GM12865 (cell line): ENCODE measurements at regions not wholly inside any gene's neighbourhood (a gene's known extent, or its start where the extent isn't known, plus 50 kb on each side); places are given as distances from the start of the nearest gene placed in this dataset.

Experiments used
- DNase-seq: peaks from one replicate; pipeline ENCODE4 v3.0.0; 2010; ENCODE audit warnings: low read depth
- H3K4me3 ChIP-seq: 2 replicates; pipeline ENCODE4 v1.5.1; 2011; ENCODE audit warnings: mild to moderate bottlenecking, low read depth, low read length, control low read depth
- TF ChIP-seq, protein P1 (sequence below): IDR thresholded peaks from 2 replicates; pipeline ENCODE4 v1.5.1; 2011; ENCODE audit warnings: low read length, control low read depth, low read depth, inconsistent platforms; ENCODE audit not compliant: insufficient read depth; ENCODE audit errors: missing control alignments

DNA sequence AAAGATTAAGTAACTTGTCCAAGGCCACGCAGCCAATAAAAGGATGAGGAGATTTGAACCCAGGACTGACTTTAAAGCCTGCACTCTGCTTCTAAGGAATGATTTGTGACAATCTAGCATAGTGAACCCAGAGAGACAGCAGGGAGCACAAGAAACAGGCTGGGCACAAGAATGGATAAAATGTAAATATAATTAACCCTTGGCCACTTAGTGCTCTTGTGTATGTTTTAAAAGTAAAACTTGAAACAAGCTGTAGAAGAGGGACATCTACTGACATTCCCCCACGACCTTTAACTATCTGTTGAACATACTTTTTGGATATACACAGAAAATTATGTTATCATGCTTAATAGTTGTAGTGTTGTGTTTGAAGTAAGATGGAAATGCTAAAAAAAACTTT is 141.9 kb upstream of the PMFBP1 start:
- TF ChIP-seq, protein P1, sequence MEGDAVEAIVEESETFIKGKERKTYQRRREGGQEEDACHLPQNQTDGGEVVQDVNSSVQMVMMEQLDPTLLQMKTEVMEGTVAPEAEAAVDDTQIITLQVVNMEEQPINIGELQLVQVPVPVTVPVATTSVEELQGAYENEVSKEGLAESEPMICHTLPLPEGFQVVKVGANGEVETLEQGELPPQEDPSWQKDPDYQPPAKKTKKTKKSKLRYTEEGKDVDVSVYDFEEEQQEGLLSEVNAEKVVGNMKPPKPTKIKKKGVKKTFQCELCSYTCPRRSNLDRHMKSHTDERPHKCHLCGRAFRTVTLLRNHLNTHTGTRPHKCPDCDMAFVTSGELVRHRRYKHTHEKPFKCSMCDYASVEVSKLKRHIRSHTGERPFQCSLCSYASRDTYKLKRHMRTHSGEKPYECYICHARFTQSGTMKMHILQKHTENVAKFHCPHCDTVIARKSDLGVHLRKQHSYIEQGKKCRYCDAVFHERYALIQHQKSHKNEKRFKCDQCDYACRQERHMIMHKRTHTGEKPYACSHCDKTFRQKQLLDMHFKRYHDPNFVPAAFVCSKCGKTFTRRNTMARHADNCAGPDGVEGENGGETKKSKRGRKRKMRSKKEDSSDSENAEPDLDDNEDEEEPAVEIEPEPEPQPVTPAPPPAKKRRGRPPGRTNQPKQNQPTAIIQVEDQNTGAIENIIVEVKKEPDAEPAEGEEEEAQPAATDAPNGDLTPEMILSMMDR: no peak
- no peak for DNase-seq
- no peak overlapping the region for H3K4me3 ChIP-seq

DNA sequence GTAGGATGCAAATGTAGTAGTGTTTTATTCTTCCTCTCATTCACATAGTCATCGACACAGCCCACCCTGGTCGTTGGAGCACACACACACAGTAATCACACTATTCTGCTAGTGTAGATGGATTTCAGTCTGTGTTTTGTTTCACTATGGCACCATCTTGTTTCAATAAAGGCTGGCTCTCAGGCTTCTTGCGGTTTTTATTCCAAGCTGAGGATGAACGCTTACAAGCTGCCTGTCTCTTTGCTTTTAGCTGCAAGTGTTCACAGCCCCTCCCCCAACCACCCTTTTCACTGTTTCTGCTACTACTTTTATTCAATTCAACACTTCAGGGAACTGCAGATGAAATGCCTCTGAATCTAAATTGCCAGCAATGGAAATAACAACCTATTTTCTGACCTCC is 140.9 kb upstream of the PMFBP1 start:
- TF ChIP-seq, protein P1: no peak
- no peak for DNase-seq
- no peak overlapping the region for H3K4me3 ChIP-seq

DNA sequence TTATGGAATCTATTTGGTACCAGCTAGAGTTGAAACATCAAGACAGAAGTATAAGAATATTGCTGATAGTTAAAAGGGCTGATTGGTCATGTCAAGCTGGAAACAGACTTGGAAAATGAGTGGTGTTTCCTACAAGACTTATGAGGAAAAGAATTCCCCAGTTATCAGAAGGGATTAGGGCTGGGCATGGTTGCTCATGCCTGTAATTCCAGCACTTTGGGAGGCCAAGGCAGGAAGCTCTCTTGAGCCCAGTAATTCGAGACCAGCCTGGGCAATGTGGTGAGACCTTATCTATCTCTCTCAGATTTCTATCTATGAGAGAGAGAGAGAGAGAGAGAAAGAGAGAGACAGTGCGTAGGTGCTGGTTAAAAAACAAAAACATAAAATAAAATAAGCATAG is 139.5 kb upstream of the PMFBP1 start:
- no peak for DNase-seq
- TF ChIP-seq, protein P1: no peak
- no peak overlapping the region for H3K4me3 ChIP-seq

DNA sequence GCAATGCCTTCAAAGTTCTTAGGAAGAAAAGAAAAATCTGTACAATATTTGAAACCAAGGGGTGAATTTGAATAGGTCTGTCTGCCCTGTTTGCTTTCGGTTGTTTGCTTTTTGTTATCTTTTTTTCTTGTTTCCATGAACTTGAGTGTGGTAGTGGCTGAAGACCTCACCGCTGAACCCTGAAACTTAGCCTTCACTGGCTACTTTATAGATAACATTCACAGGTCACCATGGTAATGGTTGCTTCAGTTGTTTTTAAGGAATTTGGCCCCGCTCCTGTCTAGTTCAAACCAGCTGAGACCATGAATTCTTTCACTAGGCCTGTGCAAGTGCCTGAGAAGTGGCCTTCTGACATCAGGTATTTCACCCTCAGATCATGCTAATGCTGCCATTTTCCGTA is 137.0 kb upstream of the PMFBP1 start:
- TF ChIP-seq, protein P1: no peak
- H3K4me3 ChIP-seq: no peak overlapping the region
- DNase-seq: no peak

DNA sequence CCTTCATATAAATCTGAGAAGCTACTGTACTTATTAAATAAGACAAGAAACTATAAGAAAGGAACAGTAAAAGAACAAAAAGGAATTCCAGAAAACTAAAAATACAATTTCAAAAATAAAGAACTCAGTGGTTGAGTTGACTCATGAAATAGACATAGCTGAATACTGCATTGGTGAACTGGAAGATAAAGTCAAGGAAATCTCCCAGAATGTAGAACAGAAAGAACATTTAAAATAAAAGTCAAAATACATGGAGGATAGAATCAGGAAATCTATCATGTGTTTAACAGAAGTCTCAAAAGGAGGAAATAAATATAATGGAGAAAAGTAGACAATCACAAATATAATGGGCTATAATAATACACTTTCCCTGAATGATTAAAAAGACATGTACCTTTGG is 136.4 kb upstream of the PMFBP1 start:
- H3K4me3 ChIP-seq: no peak overlapping the region
- TF ChIP-seq, protein P1: no peak
- no peak for DNase-seq

DNA sequence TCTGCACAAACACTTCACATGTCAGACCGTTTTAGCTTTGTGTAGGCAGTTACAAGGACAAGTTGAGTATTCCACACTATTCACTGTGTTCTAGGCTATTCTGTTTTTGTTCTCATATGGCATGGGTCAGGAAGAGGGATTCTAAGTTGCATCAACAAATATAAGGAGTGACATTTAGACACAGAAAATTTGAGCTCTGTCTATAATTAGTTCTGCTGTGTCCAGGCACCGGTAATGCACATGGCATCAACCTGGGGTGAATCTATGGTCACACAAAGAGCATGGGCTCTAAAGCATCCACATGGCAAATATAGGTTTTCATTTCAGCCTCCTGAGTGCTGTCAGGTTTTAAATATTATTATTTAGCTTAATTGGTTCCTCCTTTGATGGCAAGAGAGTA is 130.4 kb upstream of the PMFBP1 start:
- TF ChIP-seq, protein P1: no peak
- H3K4me3 ChIP-seq: no peak overlapping the region
- DNase-seq: no peak

DNA sequence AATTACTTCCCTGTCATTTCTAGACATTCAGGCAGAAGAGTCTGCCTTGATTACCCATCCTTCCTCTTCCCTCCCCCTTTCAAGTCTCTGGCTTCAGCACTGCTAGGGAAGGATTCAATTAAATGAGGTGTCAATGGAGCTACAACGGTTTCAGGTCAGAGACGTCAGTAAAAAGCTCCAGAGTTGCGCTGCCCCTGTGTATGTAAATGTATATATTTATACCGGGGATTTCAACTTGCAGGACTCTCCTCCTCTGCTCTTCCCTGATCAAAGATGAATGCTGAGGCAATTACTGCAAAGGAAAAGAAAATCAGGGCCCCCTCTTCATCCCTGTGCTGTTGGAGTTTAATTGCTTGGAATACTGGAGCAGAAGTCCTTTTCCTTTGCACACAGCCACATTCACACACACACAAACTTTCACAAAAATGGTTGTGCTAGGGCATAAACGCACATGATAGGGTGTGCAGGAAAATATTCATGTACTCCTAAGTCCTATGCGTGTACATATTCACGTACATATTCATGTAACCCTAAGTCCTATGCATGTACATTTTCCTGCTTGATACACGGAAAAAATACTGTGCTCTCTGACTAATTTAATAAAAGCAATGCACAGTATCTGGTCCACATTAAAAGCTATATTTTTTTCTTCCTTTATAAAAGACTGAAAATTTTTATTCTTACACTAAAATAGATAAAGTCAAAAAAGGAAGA is 129.7 kb upstream of the PMFBP1 start:
- TF ChIP-seq, protein P1: no peak
- no peak for DNase-seq
- H3K4me3 ChIP-seq: no peak overlapping the region
